ENCODE measurements at regions not wholly inside any gene's neighbourhood (a gene's known extent, or its start where the extent isn't known, plus 50 kb on each side); places are given as distances from the start of the nearest gene placed in this dataset.
"Not testable (repeated sequence)": the region's sequence is repeated elsewhere in the genome, so short reads cannot be mapped to it uniquely, and the experiment has no call there.

DNA sequence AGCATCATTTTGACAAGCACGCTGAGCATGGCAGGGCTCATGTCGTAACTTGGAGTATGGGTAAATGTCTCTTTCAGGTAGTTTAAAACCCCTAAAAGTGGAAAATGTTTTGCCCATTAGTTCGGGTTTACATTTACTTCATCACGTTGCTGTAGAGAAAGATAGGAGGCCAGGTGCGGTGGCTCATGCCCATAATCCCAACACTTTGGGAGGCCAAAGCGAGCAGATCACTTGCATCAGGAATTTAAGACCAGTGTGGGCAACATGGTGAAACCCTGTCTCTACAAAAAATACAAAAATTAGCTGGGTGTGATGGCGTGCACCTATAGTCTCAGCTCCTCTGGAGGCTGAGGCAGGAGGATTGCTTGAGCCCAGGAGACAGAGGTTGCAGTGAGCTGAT, 289.6 kb downstream of the GOLGA6L6 start:
- TF ChIP-seq EZH2 (IDR thresholded peaks at IDR 0.05; ENCODE audit: low read length, unreplicated experiment); EZH2phosphoT487 (IDR thresholded peaks at IDR 0.05; ENCODE audit: borderline replicate concordance, low read length): not testable (repeated sequence)
- TF ChIP-seq, protein P1, sequence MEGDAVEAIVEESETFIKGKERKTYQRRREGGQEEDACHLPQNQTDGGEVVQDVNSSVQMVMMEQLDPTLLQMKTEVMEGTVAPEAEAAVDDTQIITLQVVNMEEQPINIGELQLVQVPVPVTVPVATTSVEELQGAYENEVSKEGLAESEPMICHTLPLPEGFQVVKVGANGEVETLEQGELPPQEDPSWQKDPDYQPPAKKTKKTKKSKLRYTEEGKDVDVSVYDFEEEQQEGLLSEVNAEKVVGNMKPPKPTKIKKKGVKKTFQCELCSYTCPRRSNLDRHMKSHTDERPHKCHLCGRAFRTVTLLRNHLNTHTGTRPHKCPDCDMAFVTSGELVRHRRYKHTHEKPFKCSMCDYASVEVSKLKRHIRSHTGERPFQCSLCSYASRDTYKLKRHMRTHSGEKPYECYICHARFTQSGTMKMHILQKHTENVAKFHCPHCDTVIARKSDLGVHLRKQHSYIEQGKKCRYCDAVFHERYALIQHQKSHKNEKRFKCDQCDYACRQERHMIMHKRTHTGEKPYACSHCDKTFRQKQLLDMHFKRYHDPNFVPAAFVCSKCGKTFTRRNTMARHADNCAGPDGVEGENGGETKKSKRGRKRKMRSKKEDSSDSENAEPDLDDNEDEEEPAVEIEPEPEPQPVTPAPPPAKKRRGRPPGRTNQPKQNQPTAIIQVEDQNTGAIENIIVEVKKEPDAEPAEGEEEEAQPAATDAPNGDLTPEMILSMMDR (conservative IDR thresholded peaks at IDR 0.05; ENCODE audit: low read depth, low read length) = not testable (repeated sequence)
